HPDE6-E6E7 (cell line): ENCODE measurements at regions not wholly inside any gene's neighbourhood (a gene's known extent, or its start where the extent isn't known, plus 50 kb on each side); places are given as distances from the start of the nearest gene placed in this dataset.
"Not testable (repeated sequence)": the region's sequence is repeated elsewhere in the genome, so short reads cannot be mapped to it uniquely, and the experiment has no call there.

Source experiments
- DNase-seq: peaks from one replicate; pipeline ENCODE4 v3.0.0; 2011; ENCODE audit warnings: missing footprints; ENCODE audit errors: extremely low spot score

- not testable (repeated sequence) for DNase-seq
These were observed 1034.2 kb downstream of the PRIM2 start for GRCh38 chr6:58351619-58352018.

- peak; percentile 0 for DNase-seq
These were observed 1041.0 kb downstream of the PRIM2 start for GRCh38 chr6:58358452-58358851.

- not testable (repeated sequence) for DNase-seq
These were observed 1048.4 kb downstream of the PRIM2 start for GRCh38 chr6:58365856-58366255.

GRCh38 chr6:58406659-58407058 lies 1089.2 kb downstream of the PRIM2 start:
- not testable (repeated sequence) for DNase-seq

- DNase-seq = no peak
These were observed 1101.9 kb downstream of the PRIM2 start for GRCh38 chr6:58419321-58419720.
